GM23248 (cell line): ENCODE measurements at regions not wholly inside any gene's neighbourhood (a gene's known extent, or its start where the extent isn't known, plus 50 kb on each side); places are given as distances from the start of the nearest gene placed in this dataset.

Experiments
- EZH2 ChIP-seq: fragments of 200-600 bp; sonication (generic); IDR thresholded peaks from 2 replicates; pipeline ENCODE4 v1.6.1; 2018; ENCODE audit warnings: antibody characterized with exemption, mild to moderate bottlenecking; ENCODE audit not compliant: insufficient read depth, poor library complexity, severe bottlenecking
- EZH2phosphoT487 ChIP-seq: fragments of 200-600 bp; sonication (generic); IDR thresholded peaks from 2 replicates; pipeline ENCODE4 v1.6.1; 2018; ENCODE audit warnings: antibody characterized with exemption, moderate library complexity, mild to moderate bottlenecking, low read depth; ENCODE audit not compliant: insufficient read depth

DNA sequence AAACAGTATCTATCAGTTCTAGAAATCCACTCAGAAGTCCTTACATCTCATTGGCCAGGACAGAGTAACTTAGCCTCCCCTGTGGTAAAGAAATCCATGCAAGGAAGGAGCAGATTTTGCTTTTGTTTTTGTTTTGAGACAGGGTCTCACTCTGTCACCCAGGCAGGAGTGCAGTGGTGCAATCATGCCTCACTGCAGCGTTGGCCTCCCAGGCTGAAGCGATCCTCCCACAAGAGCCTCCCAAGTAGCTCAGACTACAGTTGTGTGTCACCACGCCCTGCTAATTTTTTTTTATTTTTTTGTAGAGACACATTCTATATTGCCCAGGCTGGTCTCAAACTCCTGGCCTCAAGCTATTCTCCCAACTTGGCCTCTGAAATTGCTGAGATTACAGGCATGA, 185.1 kb downstream of the NRP2 start:
- no peak for TF ChIP-seq EZH2phosphoT487
- no peak for TF ChIP-seq EZH2
